Endodermal cell (in vitro differentiated cells): ENCODE measurements at regions not wholly inside any gene's neighbourhood (a gene's known extent, or its start where the extent isn't known, plus 50 kb on each side); places are given as distances from the start of the nearest gene placed in this dataset.
"Not testable (repeated sequence)": the region's sequence is repeated elsewhere in the genome, so short reads cannot be mapped to it uniquely, and the experiment has no call there.

Experiments used
- DNase-seq: peaks from one replicate; pipeline ENCODE4 v3.0.0-alpha.2; 2017
- H3K27ac ChIP-seq: 2 replicates; pipeline ENCODE4 v1.5.1; 2013; ENCODE audit warnings: mild to moderate bottlenecking, low read depth, low read length, moderate library complexity
- H3K27me3 ChIP-seq: 2 replicates; pipeline ENCODE4 v1.6.1; 2013; ENCODE audit warnings: mild to moderate bottlenecking, low read length, moderate library complexity; ENCODE audit not compliant: insufficient read depth, control insufficient read depth, poor library complexity, severe bottlenecking
- H3K36me3 ChIP-seq: 2 replicates; pipeline ENCODE4 v1.7.0; 2013; ENCODE audit warnings: mild to moderate bottlenecking, low read length, moderate library complexity; ENCODE audit not compliant: control insufficient read depth, insufficient read depth
- H3K4me1 ChIP-seq: one replicate; pipeline ENCODE4 v1.7.0; 2013; ENCODE audit warnings: low read length; ENCODE audit not compliant: control insufficient read depth, insufficient read depth
- H3K4me3 ChIP-seq: 2 replicates; pipeline ENCODE4 v1.5.1; 2013; ENCODE audit warnings: mild to moderate bottlenecking, low read length, moderate library complexity
- H3K9ac ChIP-seq: 2 replicates; pipeline ENCODE4 v1.6.1; 2013; ENCODE audit warnings: mild to moderate bottlenecking, low read length, moderate library complexity; ENCODE audit not compliant: poor library complexity, severe bottlenecking; ENCODE audit errors: extremely low read depth
- H3K9me3 ChIP-seq: 2 replicates; pipeline ENCODE4 v1.6.1; 2013; ENCODE audit warnings: mild to moderate bottlenecking, low read length, moderate library complexity; ENCODE audit not compliant: control insufficient read depth
- H3K27ac Mint-ChIP-seq: 2 replicates; pipeline ENCODE4 v1.8.0; 2020; ENCODE audit warnings: mixed read lengths
- H3K27me3 Mint-ChIP-seq: 2 replicates; pipeline ENCODE4 v1.8.0; 2021; ENCODE audit warnings: mild to moderate bottlenecking, mixed read lengths; ENCODE audit not compliant: insufficient read depth
- H3K36me3 Mint-ChIP-seq: 2 replicates; pipeline ENCODE4 v1.8.0; 2020; ENCODE audit warnings: low read depth, mixed read lengths
- H3K4me1 Mint-ChIP-seq: 2 replicates; pipeline ENCODE4 v1.8.0; 2020; ENCODE audit warnings: mixed read lengths
- H3K4me3 Mint-ChIP-seq: 2 replicates; pipeline ENCODE4 v1.8.0; 2020; ENCODE audit warnings: mild to moderate bottlenecking, moderate library complexity, mixed read lengths
- H3K9me3 Mint-ChIP-seq: 2 replicates; pipeline ENCODE4 v1.8.0; 2020; ENCODE audit warnings: mild to moderate bottlenecking, mixed read lengths
- WGBS, 2 experiments: methylation state at CpG; one replicate each; pipeline versions ENCODE4 v1.1.5 to v1.1.7; 2013; ENCODE audit warnings: missing lambda C conversion rate in 2 of 2, mixed read lengths in 1 of 2; ENCODE audit not compliant: insufficient coverage in 1 of 2, insufficient read length in 1 of 2; 5-methylcytosine and 5-hydroxymethylcytosine counted together
- TF ChIP-seq, protein P1 (sequence below): fragments of 200-600 bp; sonication (generic); conservative IDR thresholded peaks from 2 replicates; pipeline ENCODE4 v1.5.0; 2021; ENCODE audit warnings: antibody characterized with exemption, mild to moderate bottlenecking

DNA sequence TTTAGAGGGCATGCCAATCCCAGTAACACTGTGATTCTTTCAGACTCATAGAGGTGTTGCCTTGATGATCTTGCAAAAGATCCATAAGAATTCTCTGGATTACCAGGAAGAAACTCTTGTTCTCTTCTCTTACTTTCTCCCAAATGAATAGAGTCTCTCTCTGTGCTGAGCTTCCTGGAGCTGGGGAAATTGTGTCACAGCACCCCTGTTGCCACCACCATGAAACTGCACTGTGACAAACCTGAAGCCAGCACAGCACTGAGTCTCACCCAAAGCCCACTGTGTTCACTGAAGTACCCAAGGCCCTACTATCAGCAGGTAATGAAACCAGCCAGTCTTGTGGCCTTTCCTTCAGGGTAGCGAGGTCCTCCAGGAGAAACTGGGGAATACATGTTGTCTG, 332.7 kb upstream of the FGF16 start:
- Histone ChIP-seq H3K27ac (no peak overlapping the region), H3K9ac (no peak overlapping the region), H3K36me3 (no peaks in the 10 kb centered on the region), H3K4me3 (no peak overlapping the region), H3K4me1 (no peaks in the 10 kb centered on the region), H3K9me3 (no peaks in the 10 kb centered on the region), H3K27me3 (no peaks in the 10 kb centered on the region)
- WGBS, 2 experiments = 100% methylated on average over 1 of the region's 1 CpG; no CpG with 5 or more reads in 1 of the 2 experiments
- Mint-ChIP-seq H3K36me3 (no peaks in the 10 kb centered on the region), H3K9me3 (peaks cover 44% of the 10 kb centered on the region), H3K27ac (no peak overlapping the region), H3K4me1 (no peaks in the 10 kb centered on the region), H3K4me3 (no peak overlapping the region), H3K27me3 (no peaks in the 10 kb centered on the region)
- peak; percentile 47 for DNase-seq
- TF ChIP-seq, protein P1, sequence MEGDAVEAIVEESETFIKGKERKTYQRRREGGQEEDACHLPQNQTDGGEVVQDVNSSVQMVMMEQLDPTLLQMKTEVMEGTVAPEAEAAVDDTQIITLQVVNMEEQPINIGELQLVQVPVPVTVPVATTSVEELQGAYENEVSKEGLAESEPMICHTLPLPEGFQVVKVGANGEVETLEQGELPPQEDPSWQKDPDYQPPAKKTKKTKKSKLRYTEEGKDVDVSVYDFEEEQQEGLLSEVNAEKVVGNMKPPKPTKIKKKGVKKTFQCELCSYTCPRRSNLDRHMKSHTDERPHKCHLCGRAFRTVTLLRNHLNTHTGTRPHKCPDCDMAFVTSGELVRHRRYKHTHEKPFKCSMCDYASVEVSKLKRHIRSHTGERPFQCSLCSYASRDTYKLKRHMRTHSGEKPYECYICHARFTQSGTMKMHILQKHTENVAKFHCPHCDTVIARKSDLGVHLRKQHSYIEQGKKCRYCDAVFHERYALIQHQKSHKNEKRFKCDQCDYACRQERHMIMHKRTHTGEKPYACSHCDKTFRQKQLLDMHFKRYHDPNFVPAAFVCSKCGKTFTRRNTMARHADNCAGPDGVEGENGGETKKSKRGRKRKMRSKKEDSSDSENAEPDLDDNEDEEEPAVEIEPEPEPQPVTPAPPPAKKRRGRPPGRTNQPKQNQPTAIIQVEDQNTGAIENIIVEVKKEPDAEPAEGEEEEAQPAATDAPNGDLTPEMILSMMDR = peak; percentile 54

DNA sequence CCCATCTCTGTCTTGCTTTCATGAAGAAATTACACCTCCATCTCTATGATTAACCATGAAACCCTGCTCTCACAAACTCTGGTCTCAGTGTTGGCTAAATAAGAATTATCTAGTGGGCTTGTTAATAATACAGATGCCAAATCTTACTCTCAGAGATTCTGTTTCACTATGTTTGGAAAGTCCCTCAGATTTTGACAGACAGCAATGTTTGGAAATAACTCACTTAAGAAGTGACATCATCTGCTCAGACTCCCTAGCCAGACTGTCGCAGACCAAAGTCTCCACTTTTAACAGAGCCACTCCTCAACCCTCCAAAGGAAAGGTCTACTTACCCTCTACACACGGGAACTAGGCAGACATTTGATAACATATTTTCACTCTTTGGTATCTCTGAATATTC, 328.5 kb upstream of the FGF16 start:
- Mint-ChIP-seq H3K27ac (no peak overlapping the region), H3K4me3 (no peak overlapping the region), H3K9me3 (peaks cover 43% of the 10 kb centered on the region), H3K36me3 (no peaks in the 10 kb centered on the region), H3K27me3 (no peaks in the 10 kb centered on the region), H3K4me1 (no peaks in the 10 kb centered on the region)
- H3K27ac ChIP-seq = no peak overlapping the region
- no peaks in the 10 kb centered on the region for H3K27me3 ChIP-seq
- H3K9ac ChIP-seq = no peak overlapping the region
- H3K4me3 ChIP-seq = no peak overlapping the region
- no peaks in the 10 kb centered on the region for H3K36me3 ChIP-seq
- no peaks in the 10 kb centered on the region for H3K9me3 ChIP-seq
- DNase-seq = no peak
- WGBS, 2 experiments = 50% methylated on average over 2 of the region's 2 CpGs; no CpG with 5 or more reads in 1 of the 2 experiments
- H3K4me1 ChIP-seq = no peaks in the 10 kb centered on the region
- TF ChIP-seq, protein P1 = no peak

DNA sequence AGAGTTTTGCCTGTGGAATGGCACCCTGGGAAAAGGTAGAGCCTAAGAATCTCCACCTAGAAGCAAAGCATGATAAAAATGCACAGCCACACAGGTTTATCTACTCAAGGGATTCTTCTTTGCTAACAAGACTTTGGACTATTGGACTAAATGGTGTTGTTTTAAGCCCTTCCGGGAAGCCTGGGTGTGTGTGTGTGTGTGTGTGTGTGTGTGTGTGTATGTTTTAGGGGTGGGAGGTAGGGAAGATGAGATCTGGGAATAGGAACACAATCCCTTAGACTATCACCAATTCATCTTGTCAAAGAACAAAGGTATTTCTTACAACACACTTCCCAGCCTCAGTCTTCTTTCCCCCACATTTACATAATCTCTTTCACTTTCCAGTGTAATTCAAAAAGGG, 327.5 kb upstream of the FGF16 start:
- H3K27me3 Mint-ChIP-seq = no peaks in the 10 kb centered on the region
- WGBS, 2 experiments = no CpG with 5 or more reads among the region's 1 CpG

DNA sequence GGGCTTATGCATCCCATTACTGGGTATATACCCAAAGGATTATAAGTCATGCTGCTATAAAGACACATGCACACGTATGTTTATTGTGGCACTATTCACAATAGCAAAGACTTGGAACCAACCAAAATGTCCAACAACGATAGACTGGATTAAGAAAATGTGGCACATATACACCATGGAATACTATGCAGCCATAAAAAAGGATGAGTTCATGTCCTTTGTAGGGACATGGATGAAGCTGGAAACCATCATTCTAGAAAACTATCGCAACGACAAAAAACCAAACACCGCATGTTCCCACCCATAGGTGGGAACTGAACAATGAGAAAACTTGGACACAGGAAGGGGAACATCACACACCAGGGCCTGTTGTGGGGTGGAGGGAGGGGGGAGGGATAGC, 323.3 kb upstream of the FGF16 start:
- not testable (repeated sequence) for H3K9ac ChIP-seq, H3K36me3 ChIP-seq, H3K4me1 ChIP-seq, H3K27ac Mint-ChIP-seq, H3K27ac ChIP-seq, H3K4me3 ChIP-seq, H3K27me3 ChIP-seq, H3K9me3 ChIP-seq, DNase-seq, H3K4me1 Mint-ChIP-seq, H3K36me3 Mint-ChIP-seq, H3K4me3 Mint-ChIP-seq, H3K27me3 Mint-ChIP-seq
- H3K9me3 Mint-ChIP-seq = peaks cover 48% of the 10 kb centered on the region
- WGBS, 2 experiments = 93% methylated on average over 3 of the region's 5 CpGs; no CpG with 5 or more reads in 1 of the 2 experiments

More for the DNA sequence above, 327.5 kb upstream of the FGF16 start:
- TF ChIP-seq, protein P1 = no peak
- Histone ChIP-seq H3K27ac (no peak overlapping the region), H3K4me1 (no peaks in the 10 kb centered on the region), H3K36me3 (no peaks in the 10 kb centered on the region), H3K4me3 (no peak overlapping the region), H3K9me3 (no peaks in the 10 kb centered on the region), H3K9ac (no peak overlapping the region), H3K27me3 (no peaks in the 10 kb centered on the region)
- no peaks in the 10 kb centered on the region for H3K4me1 Mint-ChIP-seq
- no peak overlapping the region for H3K4me3 Mint-ChIP-seq
- DNase-seq = no peak
- peaks cover 37% of the 10 kb centered on the region for H3K9me3 Mint-ChIP-seq
- no peak overlapping the region for H3K27ac Mint-ChIP-seq
- H3K36me3 Mint-ChIP-seq = no peaks in the 10 kb centered on the region

DNA sequence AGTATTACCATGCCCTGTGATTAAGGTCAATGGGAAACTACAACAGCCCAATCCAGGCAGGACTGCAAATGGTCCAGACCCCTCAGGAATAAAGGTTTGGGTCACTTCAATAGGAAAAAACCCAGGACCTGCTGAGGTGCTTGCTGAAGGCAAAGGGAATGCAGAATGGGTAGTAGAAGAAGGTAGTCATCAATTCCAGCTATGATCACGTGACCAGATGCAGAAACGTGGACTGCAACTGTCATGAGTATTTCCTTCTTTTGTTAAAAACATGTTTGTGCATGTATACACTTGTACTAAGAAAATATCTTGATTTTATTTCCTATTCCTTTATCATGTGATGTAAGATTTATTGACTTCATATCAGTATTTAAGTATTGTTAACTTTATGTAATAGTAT, 319.6 kb upstream of the FGF16 start:
- H3K4me3 ChIP-seq, H3K4me3 Mint-ChIP-seq, H3K9me3 ChIP-seq, H3K36me3 Mint-ChIP-seq, H3K9ac ChIP-seq, H3K27ac ChIP-seq, H3K36me3 ChIP-seq, DNase-seq, H3K27ac Mint-ChIP-seq, H3K4me1 Mint-ChIP-seq, H3K4me1 ChIP-seq, H3K27me3 ChIP-seq, H3K27me3 Mint-ChIP-seq: not testable (repeated sequence)
- 59% methylated on average over 2 of the region's 2 CpGs; no CpG with 5 or more reads in 1 of the 2 experiments for WGBS, 2 experiments
- H3K9me3 Mint-ChIP-seq = peaks cover 64% of the 10 kb centered on the region
